Endodermal cell (in vitro differentiated cells): ENCODE measurements at regions not wholly inside any gene's neighbourhood (a gene's known extent, or its start where the extent isn't known, plus 50 kb on each side); places are given as distances from the start of the nearest gene placed in this dataset.

Experiments used
- DNase-seq: peaks from one replicate; pipeline ENCODE4 v3.0.0-alpha.2; 2017
- H3K27ac ChIP-seq: 2 replicates; pipeline ENCODE4 v1.5.1; 2013; ENCODE audit warnings: mild to moderate bottlenecking, low read depth, low read length, moderate library complexity
- H3K27me3 ChIP-seq: 2 replicates; pipeline ENCODE4 v1.6.1; 2013; ENCODE audit warnings: mild to moderate bottlenecking, low read length, moderate library complexity; ENCODE audit not compliant: insufficient read depth, control insufficient read depth, poor library complexity, severe bottlenecking
- H3K36me3 ChIP-seq: 2 replicates; pipeline ENCODE4 v1.7.0; 2013; ENCODE audit warnings: mild to moderate bottlenecking, low read length, moderate library complexity; ENCODE audit not compliant: control insufficient read depth, insufficient read depth
- H3K4me1 ChIP-seq: one replicate; pipeline ENCODE4 v1.7.0; 2013; ENCODE audit warnings: low read length; ENCODE audit not compliant: control insufficient read depth, insufficient read depth
- H3K4me3 ChIP-seq: 2 replicates; pipeline ENCODE4 v1.5.1; 2013; ENCODE audit warnings: mild to moderate bottlenecking, low read length, moderate library complexity
- H3K9ac ChIP-seq: 2 replicates; pipeline ENCODE4 v1.6.1; 2013; ENCODE audit warnings: mild to moderate bottlenecking, low read length, moderate library complexity; ENCODE audit not compliant: poor library complexity, severe bottlenecking; ENCODE audit errors: extremely low read depth
- H3K9me3 ChIP-seq: 2 replicates; pipeline ENCODE4 v1.6.1; 2013; ENCODE audit warnings: mild to moderate bottlenecking, low read length, moderate library complexity; ENCODE audit not compliant: control insufficient read depth
- H3K27ac Mint-ChIP-seq: 2 replicates; pipeline ENCODE4 v1.8.0; 2020; ENCODE audit warnings: mixed read lengths
- H3K27me3 Mint-ChIP-seq: 2 replicates; pipeline ENCODE4 v1.8.0; 2021; ENCODE audit warnings: mild to moderate bottlenecking, mixed read lengths; ENCODE audit not compliant: insufficient read depth
- H3K36me3 Mint-ChIP-seq: 2 replicates; pipeline ENCODE4 v1.8.0; 2020; ENCODE audit warnings: low read depth, mixed read lengths
- H3K4me1 Mint-ChIP-seq: 2 replicates; pipeline ENCODE4 v1.8.0; 2020; ENCODE audit warnings: mixed read lengths
- H3K4me3 Mint-ChIP-seq: 2 replicates; pipeline ENCODE4 v1.8.0; 2020; ENCODE audit warnings: mild to moderate bottlenecking, moderate library complexity, mixed read lengths
- H3K9me3 Mint-ChIP-seq: 2 replicates; pipeline ENCODE4 v1.8.0; 2020; ENCODE audit warnings: mild to moderate bottlenecking, mixed read lengths
- WGBS, 2 experiments: methylation state at CpG; one replicate each; pipeline versions ENCODE4 v1.1.5 to v1.1.7; 2013; ENCODE audit warnings: missing lambda C conversion rate in 2 of 2, mixed read lengths in 1 of 2; ENCODE audit not compliant: insufficient coverage in 1 of 2, insufficient read length in 1 of 2; 5-methylcytosine and 5-hydroxymethylcytosine counted together
- TF ChIP-seq, protein P1 (sequence below): fragments of 200-600 bp; sonication (generic); conservative IDR thresholded peaks from 2 replicates; pipeline ENCODE4 v1.5.0; 2021; ENCODE audit warnings: antibody characterized with exemption, mild to moderate bottlenecking

- H3K36me3 Mint-ChIP-seq: peaks cover 7% of the 10 kb centered on the region
- no peak overlapping the region for H3K27ac ChIP-seq
- H3K9me3 Mint-ChIP-seq: peaks cover 15% of the 10 kb centered on the region
- peaks cover 66% of the 10 kb centered on the region for H3K4me1 Mint-ChIP-seq
- H3K4me3 ChIP-seq: no peak overlapping the region
- TF ChIP-seq, protein P1, sequence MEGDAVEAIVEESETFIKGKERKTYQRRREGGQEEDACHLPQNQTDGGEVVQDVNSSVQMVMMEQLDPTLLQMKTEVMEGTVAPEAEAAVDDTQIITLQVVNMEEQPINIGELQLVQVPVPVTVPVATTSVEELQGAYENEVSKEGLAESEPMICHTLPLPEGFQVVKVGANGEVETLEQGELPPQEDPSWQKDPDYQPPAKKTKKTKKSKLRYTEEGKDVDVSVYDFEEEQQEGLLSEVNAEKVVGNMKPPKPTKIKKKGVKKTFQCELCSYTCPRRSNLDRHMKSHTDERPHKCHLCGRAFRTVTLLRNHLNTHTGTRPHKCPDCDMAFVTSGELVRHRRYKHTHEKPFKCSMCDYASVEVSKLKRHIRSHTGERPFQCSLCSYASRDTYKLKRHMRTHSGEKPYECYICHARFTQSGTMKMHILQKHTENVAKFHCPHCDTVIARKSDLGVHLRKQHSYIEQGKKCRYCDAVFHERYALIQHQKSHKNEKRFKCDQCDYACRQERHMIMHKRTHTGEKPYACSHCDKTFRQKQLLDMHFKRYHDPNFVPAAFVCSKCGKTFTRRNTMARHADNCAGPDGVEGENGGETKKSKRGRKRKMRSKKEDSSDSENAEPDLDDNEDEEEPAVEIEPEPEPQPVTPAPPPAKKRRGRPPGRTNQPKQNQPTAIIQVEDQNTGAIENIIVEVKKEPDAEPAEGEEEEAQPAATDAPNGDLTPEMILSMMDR: no peak
- H3K4me1 ChIP-seq: peaks cover 14% of the 10 kb centered on the region
- peaks cover 24% of the 10 kb centered on the region for H3K9me3 ChIP-seq
- 71% methylated on average over 5 of the region's 5 CpGs; no CpG with 5 or more reads in 1 of the 2 experiments for WGBS, 2 experiments
- peak overlapping the region; percentile 54 for H3K27ac Mint-ChIP-seq
- peak; percentile 77 for DNase-seq
- no peak overlapping the region for H3K9ac ChIP-seq
- no peaks in the 10 kb centered on the region for H3K27me3 Mint-ChIP-seq
- H3K4me3 Mint-ChIP-seq: no peak overlapping the region
- H3K27me3 ChIP-seq: no peaks in the 10 kb centered on the region
- no peaks in the 10 kb centered on the region for H3K36me3 ChIP-seq
These were observed 180.4 kb downstream of the FAM124B start for GRCh38 chr2:224221455-224221913.

GRCh38 chr2:224220586-224221255 lies 181.2 kb downstream of the FAM124B start:
- H3K9me3 ChIP-seq: peaks cover 24% of the 10 kb centered on the region
- peaks cover 8% of the 10 kb centered on the region for H3K9me3 Mint-ChIP-seq
- DNase-seq: no peak
- H3K36me3 Mint-ChIP-seq: peaks cover 6% of the 10 kb centered on the region
- no peak overlapping the region for H3K4me3 ChIP-seq
- no peak overlapping the region for H3K4me3 Mint-ChIP-seq
- 80 to 90% methylated on average over 1 to 4 of the region's 4 CpGs for WGBS, 2 experiments
- H3K27ac Mint-ChIP-seq: peak overlapping the region; percentile 54
- no peaks in the 10 kb centered on the region for H3K36me3 ChIP-seq
- TF ChIP-seq, protein P1: no peak
- H3K27me3 Mint-ChIP-seq: no peaks in the 10 kb centered on the region
- no peak overlapping the region for H3K27ac ChIP-seq
- H3K4me1 Mint-ChIP-seq: peaks cover 66% of the 10 kb centered on the region
- H3K27me3 ChIP-seq: no peaks in the 10 kb centered on the region
- H3K4me1 ChIP-seq: peaks cover 18% of the 10 kb centered on the region
- no peak overlapping the region for H3K9ac ChIP-seq

DNA sequence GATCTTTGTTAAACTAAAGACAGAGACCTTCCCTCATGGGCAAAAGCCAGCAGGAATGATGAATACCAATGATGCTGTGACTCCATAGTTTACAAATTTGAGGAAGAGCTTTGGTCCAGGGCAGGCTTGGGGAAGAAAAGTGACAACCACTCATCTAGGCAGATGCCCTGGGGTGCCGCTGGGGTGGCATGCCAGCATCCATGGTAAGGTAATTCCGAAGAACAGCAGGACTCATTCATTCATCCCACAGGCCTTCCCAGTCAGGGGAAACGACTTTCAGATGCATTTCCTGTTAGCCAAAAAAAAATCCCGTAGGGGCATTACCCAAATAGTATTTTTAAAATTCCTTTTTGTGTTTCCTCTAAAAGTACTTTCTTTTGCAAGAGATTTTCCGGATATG lies 180.7 kb upstream of the SERPINE2 start:
- 91 to 97% methylated on average over 5 of the region's 5 CpGs for WGBS, 2 experiments
- DNase-seq: no peak
- Histone ChIP-seq H3K27ac (no peak overlapping the region), H3K4me1 (peaks cover 24% of the 10 kb centered on the region), H3K27me3 (no peaks in the 10 kb centered on the region), H3K9me3 (peaks cover 22% of the 10 kb centered on the region), H3K36me3 (no peaks in the 10 kb centered on the region), H3K4me3 (no peak overlapping the region), H3K9ac (no peak overlapping the region)
- peaks cover 2% of the 10 kb centered on the region for H3K9me3 Mint-ChIP-seq
- H3K27ac Mint-ChIP-seq: no peak overlapping the region
- H3K36me3 Mint-ChIP-seq: peaks cover 2% of the 10 kb centered on the region
- peaks cover 70% of the 10 kb centered on the region for H3K4me1 Mint-ChIP-seq
- TF ChIP-seq, protein P1: no peak
- no peaks in the 10 kb centered on the region for H3K27me3 Mint-ChIP-seq
- no peak overlapping the region for H3K4me3 Mint-ChIP-seq
